HG02885 (cell line): ENCODE measurements at regions not wholly inside any gene's neighbourhood (a gene's known extent, or its start where the extent isn't known, plus 50 kb on each side); places are given as distances from the start of the nearest gene placed in this dataset.
"Not testable (repeated sequence)": the region's sequence is repeated elsewhere in the genome, so short reads cannot be mapped to it uniquely, and the experiment has no call there.

ENCODE experiments used
- ATAC-seq: cut with Tn5 transposase; IDR thresholded peaks from one replicate; pipeline ENCODE4 v1.9.1; 2021; ENCODE audit warnings: mild to moderate bottlenecking; ENCODE audit not compliant: unreplicated experiment, poor library complexity

GRCh38 chr6:92671462-92671861, 747.9 kb downstream of the EPHA7 start:
- not testable (repeated sequence) for ATAC-seq

- ATAC-seq = no peak
Measured at GRCh38 chr6:92667843-92668242, 751.5 kb downstream of the EPHA7 start.

GRCh38 chr6:92648364-92649086, 770.8 kb downstream of the EPHA7 start:
- ATAC-seq = no peak

- ATAC-seq = no peak
Measured at GRCh38 chr6:92647630-92648029, 771.7 kb downstream of the EPHA7 start.

- ATAC-seq = not testable (repeated sequence)
Measured at GRCh38 chr6:92644104-92644791, 775.1 kb downstream of the EPHA7 start.

GRCh38 chr6:92635553-92636153, 783.7 kb downstream of the EPHA7 start:
- no peak for ATAC-seq

- ATAC-seq = no peak
Measured at GRCh38 chr6:92634561-92634960, 784.8 kb downstream of the EPHA7 start.

- ATAC-seq = no peak
Measured at GRCh38 chr6:92623431-92623830, 795.9 kb downstream of the EPHA7 start.

- no peak for ATAC-seq
Measured at GRCh38 chr6:92617721-92618120, 801.6 kb downstream of the EPHA7 start.

- no peak for ATAC-seq
Measured at GRCh38 chr6:92608751-92609150, 810.6 kb downstream of the EPHA7 start.

GRCh38 chr6:92593201-92593600, 826.2 kb downstream of the EPHA7 start:
- no peak for ATAC-seq

GRCh38 chr6:92589996-92590395, 829.4 kb downstream of the EPHA7 start:
- no peak for ATAC-seq

- ATAC-seq = no peak
Measured at GRCh38 chr6:92588148-92588547, 831.2 kb downstream of the EPHA7 start.

- ATAC-seq = no peak
Measured at GRCh38 chr6:92587525-92587924, 831.8 kb downstream of the EPHA7 start.

GRCh38 chr6:92586236-92586977, 833.0 kb downstream of the EPHA7 start:
- ATAC-seq = no peak

GRCh38 chr6:92582211-92582610, 837.1 kb downstream of the EPHA7 start:
- ATAC-seq = no peak

- ATAC-seq = no peak
Measured at GRCh38 chr6:92577077-92577719, 842.2 kb downstream of the EPHA7 start.

GRCh38 chr6:92568541-92568940, 850.8 kb downstream of the EPHA7 start:
- ATAC-seq = no peak

- no peak for ATAC-seq
Measured at GRCh38 chr6:92566632-92567031, 852.7 kb downstream of the EPHA7 start.

- ATAC-seq = no peak
Measured at GRCh38 chr6:92564376-92564775, 855.0 kb downstream of the EPHA7 start.
